ENCODE measurements at regions not wholly inside any gene's neighbourhood (a gene's known extent, or its start where the extent isn't known, plus 50 kb on each side); places are given as distances from the start of the nearest gene placed in this dataset.

GRCh38 chr2:221077799-221078198, 494.3 kb downstream of the EPHA4 start:
- DNase-seq (ENCODE audit: low read depth in 1 of 2, low spot score in 1 of 2), result no peak
- Histone ChIP-seq H3K9me3 (ENCODE audit: low read depth) (no peaks in the 10 kb centered on the region), H3K27me3 (no peaks in the 10 kb centered on the region), H3K4me1 (ENCODE audit: low read depth) (peaks cover 24% of the 10 kb centered on the region), H3K36me3 (no peaks in the 10 kb centered on the region), H3K4me3 (no peak overlapping the region), H3K27ac (no peak overlapping the region)
- TF ChIP-seq CTCF (IDR thresholded peaks at IDR 0.05; ENCODE audit: low read depth, low read length), result no peak

- no peak for TF ChIP-seq CTCF (IDR thresholded peaks at IDR 0.05; ENCODE audit: low read depth, low read length)
Observed at GRCh38 chr2:221085341-221085900, 486.7 kb downstream of the EPHA4 start.

GRCh38 chr2:221085936-221086335, 486.2 kb downstream of the EPHA4 start:
- Histone ChIP-seq H3K4me3 (no peak overlapping the region), H3K27ac (no peak overlapping the region), H3K4me1 (ENCODE audit: low read depth) (no peaks in the 10 kb centered on the region), H3K36me3 (no peaks in the 10 kb centered on the region), H3K27me3 (no peaks in the 10 kb centered on the region), H3K9me3 (ENCODE audit: low read depth) (no peaks in the 10 kb centered on the region)
- no peak for DNase-seq (ENCODE audit: low read depth in 1 of 2, low spot score in 1 of 2)
- no peak for TF ChIP-seq CTCF (IDR thresholded peaks at IDR 0.05; ENCODE audit: low read depth, low read length)

More at GRCh38 chr2:221085341-221085900, 486.7 kb downstream of the EPHA4 start:
- Histone ChIP-seq H3K9me3 (ENCODE audit: low read depth) (no peaks in the 10 kb centered on the region), H3K27me3 (no peaks in the 10 kb centered on the region), H3K4me3 (no peak overlapping the region), H3K27ac (no peak overlapping the region), H3K4me1 (ENCODE audit: low read depth) (no peaks in the 10 kb centered on the region), H3K36me3 (no peaks in the 10 kb centered on the region)
- DNase-seq (ENCODE audit: low read depth in 1 of 2, low spot score in 1 of 2), result no peak

- no peak overlapping the region for H3K4me3 ChIP-seq
- H3K27ac ChIP-seq, result no peak overlapping the region
- H3K27me3 ChIP-seq, result no peaks in the 10 kb centered on the region
- H3K4me1 ChIP-seq (ENCODE audit: low read depth), result no peaks in the 10 kb centered on the region
- TF ChIP-seq CTCF (IDR thresholded peaks at IDR 0.05; ENCODE audit: low read depth, low read length), result no peak
- no peak for DNase-seq (ENCODE audit: low read depth in 1 of 2, low spot score in 1 of 2)
- no peaks in the 10 kb centered on the region for H3K36me3 ChIP-seq
- no peaks in the 10 kb centered on the region for H3K9me3 ChIP-seq (ENCODE audit: low read depth)
Observed at GRCh38 chr2:221087779-221088178, 484.3 kb downstream of the EPHA4 start.

GRCh38 chr2:221088506-221088905, 483.6 kb downstream of the EPHA4 start:
- DNase-seq (ENCODE audit: low read depth in 1 of 2, low spot score in 1 of 2), result no peak
- H3K36me3 ChIP-seq, result no peaks in the 10 kb centered on the region

More at GRCh38 chr2:221088506-221088905, 483.6 kb downstream of the EPHA4 start:
- Histone ChIP-seq H3K4me1 (ENCODE audit: low read depth) (no peaks in the 10 kb centered on the region), H3K27me3 (no peaks in the 10 kb centered on the region), H3K9me3 (ENCODE audit: low read depth) (no peaks in the 10 kb centered on the region), H3K27ac (no peak overlapping the region), H3K4me3 (no peak overlapping the region)
- TF ChIP-seq CTCF (IDR thresholded peaks at IDR 0.05; ENCODE audit: low read depth, low read length), result no peak

Data from cardiac muscle cell (in vitro differentiated cells and primary cell).